Peyer's patch (tissue), 4 donors: ENCODE measurements at regions not wholly inside any gene's neighbourhood (a gene's known extent, or its start where the extent isn't known, plus 50 kb on each side); places are given as distances from the start of the nearest gene placed in this dataset.

Source experiments
- DNase-seq, 3 donors: peaks; one replicate each; pipeline ENCODE4 v3.0.0-alpha.2; 2017 to 2019
- H3K27ac ChIP-seq, 4 donors: fragments of 200-600 bp; sonication (generic); one replicate each; pipeline ENCODE4 v1.5.1; 2016 to 2019
- H3K27me3 ChIP-seq, 2 donors: fragments of 200-600 bp; sonication (generic); one replicate each; pipeline ENCODE4 v1.5.1; 2019
- H3K36me3 ChIP-seq, 3 donors: fragments of 200-600 bp; sonication (generic); one replicate each; pipeline ENCODE4 v1.5.1; 2016 to 2019
- H3K4me1 ChIP-seq, 4 donors: fragments of 200-600 bp; sonication (generic); one replicate each; pipeline ENCODE4 v1.5.1; 2016 to 2019
- H3K4me3 ChIP-seq, 4 donors: fragments of 200-600 bp; sonication (generic); 1 replicate in 3 of 4; 2 replicates in 1 of 4; pipeline ENCODE4 v1.5.1; 2016 to 2019; ENCODE audit warnings: mild to moderate bottlenecking in 1 of 4
- H3K9me3 ChIP-seq, 4 donors: fragments of 200-600 bp; sonication (generic); one replicate each; pipeline ENCODE4 v1.5.1; 2016 to 2019; ENCODE audit warnings: mild to moderate bottlenecking in 1 of 4
- CTCF ChIP-seq, 6 experiments: fragments of 450-650 bp in 4 of 6; fragments of 200-600 bp in 2 of 6; sonication (generic) in 1 of 6; IDR thresholded peaks; one replicate each; pipeline ENCODE4 v1.5.1; 2017 to 2019; ENCODE audit warnings: antibody characterized with exemption in 6 of 6, mild to moderate bottlenecking in 3 of 6, moderate library complexity in 1 of 6
- POLR2A ChIP-seq, 2 donors: fragments of 450-650 bp; IDR thresholded peaks; one replicate each; pipeline ENCODE4 v1.5.1; 2017; ENCODE audit warnings: antibody characterized with exemption in 2 of 2, mild to moderate bottlenecking in 2 of 2, moderate library complexity in 2 of 2

GRCh38 chr4:81714291-81714690 is 242.6 kb upstream of the RASGEF1B start:
- H3K4me1 ChIP-seq, result no peaks in the 10 kb centered on the region
- no peak overlapping the region for H3K27ac ChIP-seq
- no peaks in the 10 kb centered on the region for H3K9me3 ChIP-seq
- TF ChIP-seq CTCF (IDR thresholded peaks at IDR 0.05), result no peak
- TF ChIP-seq POLR2A (IDR thresholded peaks at IDR 0.05), result no peak
- no peak for DNase-seq
- H3K4me3 ChIP-seq, result no peak overlapping the region
- H3K27me3 ChIP-seq, result no peaks in the 10 kb centered on the region
- no peaks in the 10 kb centered on the region for H3K36me3 ChIP-seq

DNA sequence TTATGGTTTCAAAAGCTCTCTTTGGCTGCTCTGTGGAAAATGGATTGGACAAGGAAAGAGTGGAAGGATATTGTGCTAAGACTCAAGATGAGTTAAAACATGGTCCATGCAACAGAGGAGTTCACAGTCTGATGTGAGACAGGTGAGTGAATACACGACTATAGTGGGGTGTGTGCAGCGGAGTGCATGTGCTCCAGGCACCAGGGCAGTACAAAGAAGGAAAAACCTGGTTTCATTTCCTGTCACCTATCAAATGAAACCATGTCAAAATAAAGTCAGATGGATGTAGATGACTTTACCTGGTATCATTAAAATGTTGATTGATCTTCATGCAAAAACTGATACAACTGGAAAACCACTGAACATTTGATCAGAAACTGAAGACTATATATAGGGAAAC is 241.0 kb upstream of the RASGEF1B start:
- Histone ChIP-seq H3K27me3 (no peaks in the 10 kb centered on the region), H3K27ac (no peak overlapping the region), H3K9me3 (no peaks in the 10 kb centered on the region), H3K4me1 (no peaks in the 10 kb centered on the region), H3K4me3 (no peak overlapping the region), H3K36me3 (no peaks in the 10 kb centered on the region)
- DNase-seq, result no peak
- TF ChIP-seq POLR2A (IDR thresholded peaks at IDR 0.05), result no peak
- TF ChIP-seq CTCF (IDR thresholded peaks at IDR 0.05), result no peak

DNA sequence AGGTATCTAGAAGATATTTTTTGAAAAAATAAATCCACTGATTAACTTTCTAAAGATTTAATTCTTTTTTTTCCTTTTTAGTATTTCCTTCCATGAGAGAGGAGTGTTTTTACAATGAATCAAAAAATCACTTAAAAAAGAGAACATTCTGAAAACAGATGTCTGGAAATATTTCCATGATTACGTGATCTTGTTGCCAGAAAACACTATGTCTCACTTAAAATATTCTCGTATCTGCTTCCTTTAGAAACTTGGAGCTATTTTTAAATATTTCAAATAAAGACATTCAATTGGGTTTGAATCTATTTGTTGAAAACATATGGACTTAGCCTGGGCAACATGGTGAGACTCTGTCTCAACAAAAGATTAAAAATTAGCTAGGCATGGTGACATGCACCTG is 232.8 kb upstream of the RASGEF1B start:
- no peaks in the 10 kb centered on the region for H3K9me3 ChIP-seq
- DNase-seq, result no peak
- no peaks in the 10 kb centered on the region for H3K36me3 ChIP-seq
- TF ChIP-seq CTCF (IDR thresholded peaks at IDR 0.05) (no peak), POLR2A (IDR thresholded peaks at IDR 0.05) (no peak)
- H3K27ac ChIP-seq, result no peak overlapping the region
- H3K27me3 ChIP-seq, result no peaks in the 10 kb centered on the region
- H3K4me1 ChIP-seq, result no peaks in the 10 kb centered on the region
- H3K4me3 ChIP-seq, result no peak overlapping the region

DNA sequence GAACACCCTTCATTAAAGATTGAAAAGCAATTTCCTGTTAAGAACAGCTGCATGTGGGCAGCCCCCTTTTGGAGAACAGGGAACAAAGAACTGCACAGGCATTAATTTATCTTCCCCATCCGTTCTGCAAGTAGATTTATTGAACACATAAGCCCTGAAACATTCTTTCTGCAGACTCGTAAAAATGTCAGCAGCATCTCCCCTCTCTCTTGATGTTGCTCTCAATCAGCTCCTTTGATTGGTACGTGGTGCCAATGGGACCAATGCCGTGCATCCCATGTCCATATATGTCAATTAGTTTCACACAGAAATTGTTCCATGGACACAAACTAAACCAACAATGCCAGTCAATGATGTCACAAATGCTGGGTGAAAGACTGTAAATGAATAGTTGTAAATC is 228.5 kb upstream of the RASGEF1B start:
- no peak overlapping the region for H3K27ac ChIP-seq
- TF ChIP-seq POLR2A (IDR thresholded peaks at IDR 0.05) (no peak), CTCF (IDR thresholded peaks at IDR 0.05) (no peak)
- H3K9me3 ChIP-seq, result no peaks in the 10 kb centered on the region

GRCh38 chr4:81698538-81699296 is 227.0 kb upstream of the RASGEF1B start:
- no peak for DNase-seq
- no peaks in the 10 kb centered on the region for H3K36me3 ChIP-seq
- TF ChIP-seq CTCF (IDR thresholded peaks at IDR 0.05), result no peak
- no peak for TF ChIP-seq POLR2A (IDR thresholded peaks at IDR 0.05)
- H3K27me3 ChIP-seq, result no peaks in the 10 kb centered on the region
- H3K27ac ChIP-seq, result no peak overlapping the region
- H3K4me3 ChIP-seq, result no peak overlapping the region
- no peaks in the 10 kb centered on the region for H3K4me1 ChIP-seq
- H3K9me3 ChIP-seq, result no peaks in the 10 kb centered on the region

More for the DNA sequence above, 228.5 kb upstream of the RASGEF1B start:
- Histone ChIP-seq H3K36me3 (no peaks in the 10 kb centered on the region), H3K4me1 (no peaks in the 10 kb centered on the region), H3K27me3 (no peaks in the 10 kb centered on the region), H3K4me3 (no peak overlapping the region)
- no peak for DNase-seq
